WTC11 (cell line): ENCODE measurements at regions not wholly inside any gene's neighbourhood (a gene's known extent, or its start where the extent isn't known, plus 50 kb on each side); places are given as distances from the start of the nearest gene placed in this dataset.

ENCODE experiments used
- ATAC-seq: fragments of 200-7000 bp; cut with Tn5 transposase; 2 replicates; pipeline ENCODE4 v1.10.0; 2021; ENCODE audit warnings: mild to moderate bottlenecking, moderate library complexity
- CTCF ChIA-PET: fragments of 300-600 bp; sonication (Branson Sonifier 250); formaldehyde crosslinking; loops from one replicate; lab custom pipeline; 2021; ENCODE audit warnings: antibody characterized with exemption; lab: Charles Lee
- POLR2A ChIA-PET: fragments of 350-600 bp; sonication (Branson Sonifier 250); formaldehyde crosslinking; loops from one replicate; lab custom pipeline; 2021; ENCODE audit warnings: antibody characterized with exemption; lab: Charles Lee
- DNase-seq: peaks from one replicate; pipeline ENCODE4 v3.0.0; 2021; ENCODE audit warnings: low spot score
- H3K27ac Mint-ChIP-seq: 2 replicates; pipeline ENCODE4 v1.8.0; 2021; ENCODE audit warnings: mixed read lengths
- H3K27me3 Mint-ChIP-seq: 2 replicates; pipeline ENCODE4 v1.8.0; 2021; ENCODE audit warnings: low read depth, mild to moderate bottlenecking, moderate library complexity, mixed read lengths
- H3K36me3 Mint-ChIP-seq: 2 replicates; pipeline ENCODE4 v1.8.0; 2021; ENCODE audit warnings: mixed read lengths
- H3K4me1 Mint-ChIP-seq: 2 replicates; pipeline ENCODE4 v1.8.0; 2022; ENCODE audit warnings: mixed read lengths
- H3K4me3 Mint-ChIP-seq: 2 replicates; pipeline ENCODE4 v1.8.0; 2021; ENCODE audit warnings: mild to moderate bottlenecking, moderate library complexity, mixed read lengths
- H3K9me3 Mint-ChIP-seq: 2 replicates; pipeline ENCODE4 v1.8.0; 2021; ENCODE audit warnings: mixed read lengths
- EMX1 ChIP-seq: fragments of 250-450 bp; sonication (Bioruptor Pico); IDR thresholded peaks from 2 replicates; pipeline ENCODE4 v1.8.0; 2021; ENCODE audit warnings: mild to moderate bottlenecking
- ESRRA ChIP-seq: sonication (generic); formaldehyde crosslinking; IDR thresholded peaks from 2 replicates; pipeline ENCODE4 v1.8.1; 2022; ENCODE audit warnings: mild to moderate bottlenecking, missing genetic modification reagents, borderline replicate concordance
- ETV6 ChIP-seq: sonication (generic); formaldehyde crosslinking; IDR thresholded peaks from 2 replicates; pipeline ENCODE4 v1.8.1; 2022; ENCODE audit warnings: mild to moderate bottlenecking, missing genetic modification reagents
- MYBL2 ChIP-seq: sonication (generic); formaldehyde crosslinking; IDR thresholded peaks from 2 replicates; pipeline ENCODE4 v1.8.1; 2023; ENCODE audit warnings: mild to moderate bottlenecking, moderate library complexity, missing genetic modification reagents
- NFATC4 ChIP-seq: fragments of 250-450 bp; sonication (Bioruptor Pico); IDR thresholded peaks from 2 replicates; pipeline ENCODE4 v1.9.0; 2021; ENCODE audit warnings: mild to moderate bottlenecking
- NR1H2 ChIP-seq: sonication (generic); formaldehyde crosslinking; IDR thresholded peaks from 2 replicates; pipeline ENCODE4 v1.9.0; 2021; ENCODE audit warnings: mild to moderate bottlenecking, moderate library complexity, missing genetic modification reagents
- RORB ChIP-seq: fragments of 250-450 bp; sonication (Bioruptor Pico); IDR thresholded peaks from 2 replicates; pipeline ENCODE4 v1.9.0; 2021; ENCODE audit warnings: mild to moderate bottlenecking
- TEAD1 ChIP-seq: sonication (generic); formaldehyde crosslinking; IDR thresholded peaks from 2 replicates; pipeline ENCODE4 v1.8.0; 2022; ENCODE audit warnings: mild to moderate bottlenecking, missing genetic modification reagents
- ZNF121 ChIP-seq: sonication (generic); formaldehyde crosslinking; IDR thresholded peaks from 2 replicates; pipeline ENCODE4 v1.8.0; 2023; ENCODE audit warnings: missing genetic modification reagents
- ZNF138 ChIP-seq: sonication (generic); formaldehyde crosslinking; conservative IDR thresholded peaks from 2 replicates; pipeline ENCODE4 v1.8.1; 2022; ENCODE audit warnings: mild to moderate bottlenecking, moderate library complexity, missing genetic modification reagents
- ZNF416 ChIP-seq: fragments of 250-450 bp; sonication (Bioruptor Pico); IDR thresholded peaks from 2 replicates; pipeline ENCODE4 v1.9.0; 2021; ENCODE audit warnings: mild to moderate bottlenecking, inconsistent platforms
- TF ChIP-seq, protein P1 (sequence below): sonication (generic); formaldehyde crosslinking; IDR thresholded peaks from 2 replicates; pipeline ENCODE4 v1.8.0; 2022; ENCODE audit warnings: mild to moderate bottlenecking, missing genetic modification reagents
- TF ChIP-seq, protein P2 (sequence below): fragments of 250-450 bp; sonication (Bioruptor Pico); IDR thresholded peaks from 2 replicates; pipeline ENCODE4 v1.9.0; 2021; ENCODE audit warnings: mild to moderate bottlenecking
- TF ChIP-seq, protein P3 (sequence below): sonication (generic); formaldehyde crosslinking; IDR thresholded peaks from 2 replicates; pipeline ENCODE4 v1.8.0; 2023; ENCODE audit warnings: mild to moderate bottlenecking, missing genetic modification reagents
- TF ChIP-seq, protein P4 (sequence below): fragments of 250-450 bp; sonication (Bioruptor Pico); IDR thresholded peaks from 2 replicates; pipeline ENCODE4 v1.9.0; 2021; ENCODE audit warnings: mild to moderate bottlenecking
- TF ChIP-seq, protein P5 (sequence below): fragments of 250-450 bp; sonication (Bioruptor Pico); conservative IDR thresholded peaks from 2 replicates; pipeline ENCODE4 v1.9.0; 2021; ENCODE audit warnings: mild to moderate bottlenecking
- TF ChIP-seq, protein P6 (sequence below): fragments of 250-450 bp; sonication (Bioruptor Pico); IDR thresholded peaks from 2 replicates; pipeline ENCODE4 v1.9.0; 2021; ENCODE audit warnings: moderate library complexity, mild to moderate bottlenecking, inconsistent platforms, borderline replicate concordance
- TF ChIP-seq, protein P7 (sequence below): sonication (generic); formaldehyde crosslinking; IDR thresholded peaks from 2 replicates; pipeline ENCODE4 v1.8.1; 2022; ENCODE audit warnings: mild to moderate bottlenecking, missing genetic modification reagents, moderate library complexity, borderline replicate concordance

DNA sequence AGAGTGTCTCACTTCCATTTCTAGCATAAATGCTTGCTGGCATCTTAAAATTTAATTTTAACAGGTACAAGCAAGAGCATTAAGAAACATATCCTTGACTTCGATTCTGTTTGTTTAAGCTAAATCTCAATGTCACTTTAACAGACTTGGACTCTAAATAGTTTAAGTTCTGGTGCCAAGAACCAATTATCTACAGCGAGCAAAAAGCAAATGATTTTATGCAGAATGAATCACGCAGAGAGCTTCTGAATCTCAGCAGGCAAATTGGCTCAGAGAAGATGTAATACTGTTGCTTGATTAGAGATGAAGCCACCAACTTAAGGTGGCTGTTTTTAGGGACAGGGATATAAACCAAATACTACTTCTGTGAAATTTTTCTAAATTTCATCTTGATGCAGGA, 117.0 kb upstream of the PLD5 start (continued):
- TF ChIP-seq, protein P1, sequence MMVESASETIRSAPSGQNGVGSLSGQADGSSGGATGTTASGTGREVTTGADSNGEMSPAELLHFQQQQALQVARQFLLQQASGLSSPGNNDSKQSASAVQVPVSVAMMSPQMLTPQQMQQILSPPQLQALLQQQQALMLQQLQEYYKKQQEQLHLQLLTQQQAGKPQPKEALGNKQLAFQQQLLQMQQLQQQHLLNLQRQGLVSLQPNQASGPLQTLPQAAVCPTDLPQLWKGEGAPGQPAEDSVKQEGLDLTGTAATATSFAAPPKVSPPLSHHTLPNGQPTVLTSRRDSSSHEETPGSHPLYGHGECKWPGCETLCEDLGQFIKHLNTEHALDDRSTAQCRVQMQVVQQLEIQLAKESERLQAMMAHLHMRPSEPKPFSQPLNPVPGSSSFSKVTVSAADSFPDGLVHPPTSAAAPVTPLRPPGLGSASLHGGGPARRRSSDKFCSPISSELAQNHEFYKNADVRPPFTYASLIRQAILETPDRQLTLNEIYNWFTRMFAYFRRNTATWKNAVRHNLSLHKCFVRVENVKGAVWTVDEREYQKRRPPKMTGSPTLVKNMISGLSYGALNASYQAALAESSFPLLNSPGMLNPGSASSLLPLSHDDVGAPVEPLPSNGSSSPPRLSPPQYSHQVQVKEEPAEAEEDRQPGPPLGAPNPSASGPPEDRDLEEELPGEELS (CRISPR knock-in tag) = no peak
- TF ChIP-seq, protein P2, sequence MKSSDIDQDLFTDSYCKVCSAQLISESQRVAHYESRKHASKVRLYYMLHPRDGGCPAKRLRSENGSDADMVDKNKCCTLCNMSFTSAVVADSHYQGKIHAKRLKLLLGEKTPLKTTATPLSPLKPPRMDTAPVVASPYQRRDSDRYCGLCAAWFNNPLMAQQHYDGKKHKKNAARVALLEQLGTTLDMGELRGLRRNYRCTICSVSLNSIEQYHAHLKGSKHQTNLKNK (CRISPR knock-in tag) = no peak
- TF ChIP-seq, all 79 proteins: peak for 0

DNA sequence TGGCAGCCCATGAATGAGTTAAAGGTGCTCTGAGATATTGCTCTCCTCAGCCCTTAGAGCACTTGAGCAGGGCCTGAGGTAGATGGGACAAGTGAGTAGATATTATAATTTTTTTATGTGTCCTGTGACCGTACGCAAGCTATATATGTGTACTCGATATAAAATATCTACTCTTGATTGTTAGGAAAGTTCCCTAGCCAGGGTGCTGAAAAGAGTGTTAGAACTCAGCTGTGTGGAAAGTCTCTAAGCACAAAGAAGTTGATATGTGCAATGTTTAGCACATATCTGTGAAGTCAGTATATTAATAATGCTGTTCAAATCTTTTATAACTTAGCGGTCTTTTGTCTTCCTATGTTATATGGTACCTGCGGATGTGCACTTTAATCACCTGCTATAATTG, 114.6 kb upstream of the PLD5 start:
- DNase-seq (no peak), ATAC-seq (no peak)
- no peak for TF ChIP-seq ETV6 (CRISPR knock-in tag)
- TF ChIP-seq, protein P3, sequence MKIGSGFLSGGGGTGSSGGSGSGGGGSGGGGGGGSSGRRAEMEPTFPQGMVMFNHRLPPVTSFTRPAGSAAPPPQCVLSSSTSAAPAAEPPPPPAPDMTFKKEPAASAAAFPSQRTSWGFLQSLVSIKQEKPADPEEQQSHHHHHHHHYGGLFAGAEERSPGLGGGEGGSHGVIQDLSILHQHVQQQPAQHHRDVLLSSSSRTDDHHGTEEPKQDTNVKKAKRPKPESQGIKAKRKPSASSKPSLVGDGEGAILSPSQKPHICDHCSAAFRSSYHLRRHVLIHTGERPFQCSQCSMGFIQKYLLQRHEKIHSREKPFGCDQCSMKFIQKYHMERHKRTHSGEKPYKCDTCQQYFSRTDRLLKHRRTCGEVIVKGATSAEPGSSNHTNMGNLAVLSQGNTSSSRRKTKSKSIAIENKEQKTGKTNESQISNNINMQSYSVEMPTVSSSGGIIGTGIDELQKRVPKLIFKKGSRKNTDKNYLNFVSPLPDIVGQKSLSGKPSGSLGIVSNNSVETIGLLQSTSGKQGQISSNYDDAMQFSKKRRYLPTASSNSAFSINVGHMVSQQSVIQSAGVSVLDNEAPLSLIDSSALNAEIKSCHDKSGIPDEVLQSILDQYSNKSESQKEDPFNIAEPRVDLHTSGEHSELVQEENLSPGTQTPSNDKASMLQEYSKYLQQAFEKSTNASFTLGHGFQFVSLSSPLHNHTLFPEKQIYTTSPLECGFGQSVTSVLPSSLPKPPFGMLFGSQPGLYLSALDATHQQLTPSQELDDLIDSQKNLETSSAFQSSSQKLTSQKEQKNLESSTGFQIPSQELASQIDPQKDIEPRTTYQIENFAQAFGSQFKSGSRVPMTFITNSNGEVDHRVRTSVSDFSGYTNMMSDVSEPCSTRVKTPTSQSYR = no peak
- POLR2A ChIA-PET = no interaction called here
- Mint-ChIP-seq H3K27me3 (no peaks in the 10 kb centered on the region), H3K27ac (no peak overlapping the region), H3K4me1 (peaks cover 8% of the 10 kb centered on the region; the same call in 1 of the 2 replicates), H3K4me3 (no peak overlapping the region), H3K9me3 (no peaks in the 10 kb centered on the region; the same call in 1 of the 2 replicates), H3K36me3 (no peaks in the 10 kb centered on the region)
- CTCF ChIA-PET = no interaction called here

DNA sequence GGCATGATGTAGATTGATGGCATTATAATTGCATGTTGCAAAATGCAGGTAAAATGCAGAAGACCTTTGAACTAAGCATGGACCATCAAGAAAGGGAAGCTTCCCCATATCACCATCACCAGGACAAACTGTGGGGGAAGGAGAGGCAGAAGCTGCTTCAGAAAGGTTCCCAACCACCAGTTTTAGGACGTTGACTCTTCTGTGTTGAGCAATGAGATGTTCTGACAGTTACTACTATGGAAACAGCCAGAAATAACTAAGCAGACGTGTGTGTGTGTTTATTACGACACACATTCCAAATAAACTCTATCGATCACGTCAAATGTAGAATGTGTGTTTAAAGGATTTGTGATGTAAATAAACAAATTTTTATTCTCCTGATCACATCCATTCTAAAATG, 110.2 kb upstream of the PLD5 start:
- H3K4me3 Mint-ChIP-seq = no peak overlapping the region
- CTCF ChIA-PET = interaction anchor here (1.7 kb wide), 1 partner anchor 17 kb away, joined by 7 read pairs; no protein-coding TSS in a partner anchor

DNA sequence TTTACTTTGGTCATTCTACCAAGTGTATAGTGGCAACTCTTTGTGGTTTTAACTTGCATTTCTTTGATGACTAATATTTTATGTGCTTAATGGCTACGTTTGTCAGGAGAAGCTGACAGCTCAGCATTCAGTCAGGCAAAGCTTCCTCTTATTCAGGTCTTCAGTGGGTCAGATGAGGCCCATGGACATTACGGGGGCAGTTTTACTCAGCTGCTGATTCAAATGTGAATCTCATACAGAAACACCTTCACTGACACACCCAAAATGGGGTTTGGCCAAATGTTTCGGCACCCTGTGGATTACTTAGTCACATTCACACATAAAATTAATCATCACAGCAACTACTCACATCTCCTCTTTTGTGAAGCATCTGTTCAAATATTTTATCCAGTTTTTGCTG, 104.9 kb upstream of the PLD5 start:
- ATAC-seq (no peak), DNase-seq (no peak)
- Mint-ChIP-seq H3K4me3 (no peak overlapping the region), H3K9me3 (peaks cover 16% of the 10 kb centered on the region), H3K27ac (no peak overlapping the region), H3K36me3 (no peaks in the 10 kb centered on the region), H3K4me1 (no peaks in the 10 kb centered on the region), H3K27me3 (no peaks in the 10 kb centered on the region)
- POLR2A ChIA-PET = no interaction called here
- CTCF ChIA-PET = no interaction called here
- TF ChIP-seq ZNF138 (CRISPR knock-in tag) (no peak), RORB (no peak), NR1H2 (no peak), ZNF416 (CRISPR knock-in tag) (no peak), EMX1 (CRISPR knock-in tag) (no peak)
- TF ChIP-seq, protein P4, sequence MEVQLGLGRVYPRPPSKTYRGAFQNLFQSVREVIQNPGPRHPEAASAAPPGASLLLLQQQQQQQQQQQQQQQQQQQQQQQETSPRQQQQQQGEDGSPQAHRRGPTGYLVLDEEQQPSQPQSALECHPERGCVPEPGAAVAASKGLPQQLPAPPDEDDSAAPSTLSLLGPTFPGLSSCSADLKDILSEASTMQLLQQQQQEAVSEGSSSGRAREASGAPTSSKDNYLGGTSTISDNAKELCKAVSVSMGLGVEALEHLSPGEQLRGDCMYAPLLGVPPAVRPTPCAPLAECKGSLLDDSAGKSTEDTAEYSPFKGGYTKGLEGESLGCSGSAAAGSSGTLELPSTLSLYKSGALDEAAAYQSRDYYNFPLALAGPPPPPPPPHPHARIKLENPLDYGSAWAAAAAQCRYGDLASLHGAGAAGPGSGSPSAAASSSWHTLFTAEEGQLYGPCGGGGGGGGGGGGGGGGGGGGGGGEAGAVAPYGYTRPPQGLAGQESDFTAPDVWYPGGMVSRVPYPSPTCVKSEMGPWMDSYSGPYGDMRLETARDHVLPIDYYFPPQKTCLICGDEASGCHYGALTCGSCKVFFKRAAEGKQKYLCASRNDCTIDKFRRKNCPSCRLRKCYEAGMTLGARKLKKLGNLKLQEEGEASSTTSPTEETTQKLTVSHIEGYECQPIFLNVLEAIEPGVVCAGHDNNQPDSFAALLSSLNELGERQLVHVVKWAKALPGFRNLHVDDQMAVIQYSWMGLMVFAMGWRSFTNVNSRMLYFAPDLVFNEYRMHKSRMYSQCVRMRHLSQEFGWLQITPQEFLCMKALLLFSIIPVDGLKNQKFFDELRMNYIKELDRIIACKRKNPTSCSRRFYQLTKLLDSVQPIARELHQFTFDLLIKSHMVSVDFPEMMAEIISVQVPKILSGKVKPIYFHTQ = no peak
- TF ChIP-seq, protein P5, sequence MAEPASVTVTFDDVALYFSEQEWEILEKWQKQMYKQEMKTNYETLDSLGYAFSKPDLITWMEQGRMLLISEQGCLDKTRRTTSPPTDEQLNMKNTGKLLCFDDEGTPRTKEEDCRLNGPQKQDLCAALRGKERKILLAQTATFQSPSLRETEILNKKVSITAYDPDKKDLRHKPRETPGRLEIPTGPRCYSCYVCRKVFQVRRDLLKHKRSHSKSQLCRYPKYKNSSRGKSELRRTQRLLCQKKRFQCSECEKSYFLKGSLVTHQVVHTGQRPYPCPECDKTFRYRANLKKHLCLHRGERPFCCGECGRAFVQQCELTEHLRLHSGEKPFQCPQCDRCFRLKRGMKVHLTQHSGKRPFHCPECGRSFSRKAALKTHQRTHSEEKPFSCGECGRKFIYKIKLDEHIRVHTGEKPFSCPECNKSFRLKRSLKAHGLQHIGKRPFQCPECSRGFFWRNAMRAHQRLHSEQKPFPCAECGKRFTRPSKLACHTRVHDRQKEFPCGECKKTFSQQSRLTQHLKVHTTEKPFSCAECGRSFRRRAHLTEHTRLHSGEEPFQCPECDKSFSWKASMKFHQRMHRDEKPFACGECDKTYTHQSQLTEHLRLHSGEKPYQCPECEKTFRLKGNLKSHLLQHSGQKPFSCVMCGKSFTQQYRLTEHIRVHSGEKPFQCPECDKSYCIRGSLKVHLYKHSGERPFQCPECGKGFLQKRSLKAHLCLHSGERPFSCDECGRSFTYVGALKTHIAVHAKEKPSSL (CRISPR knock-in tag) = no peak
- TF ChIP-seq, protein P6, sequence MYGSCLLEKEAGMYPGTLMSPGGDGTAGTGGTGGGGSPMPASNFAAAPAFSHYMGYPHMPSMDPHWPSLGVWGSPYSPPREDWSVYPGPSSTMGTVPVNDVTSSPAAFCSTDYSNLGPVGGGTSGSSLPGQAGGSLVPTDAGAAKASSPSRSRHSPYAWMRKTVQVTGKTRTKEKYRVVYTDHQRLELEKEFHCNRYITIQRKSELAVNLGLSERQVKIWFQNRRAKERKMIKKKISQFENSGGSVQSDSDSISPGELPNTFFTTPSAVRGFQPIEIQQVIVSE (CRISPR knock-in tag) = no peak

More for the DNA sequence above, 110.2 kb upstream of the PLD5 start:
- H3K27ac Mint-ChIP-seq = no peak overlapping the region
- H3K27me3 Mint-ChIP-seq = no peaks in the 10 kb centered on the region
- H3K9me3 Mint-ChIP-seq = no peaks in the 10 kb centered on the region; the same call in 1 of the 2 replicates
- peaks cover 8% of the 10 kb centered on the region; the same call in 1 of the 2 replicates for H3K4me1 Mint-ChIP-seq
- POLR2A ChIA-PET = no interaction called here
- H3K36me3 Mint-ChIP-seq = no peaks in the 10 kb centered on the region
- ATAC-seq = no peak
- no peak for TF ChIP-seq ESRRA (CRISPR knock-in tag)
- no peak for TF ChIP-seq TEAD1
- TF ChIP-seq ZNF121 (CRISPR knock-in tag) = no peak
- no peak for TF ChIP-seq NFATC4 (CRISPR knock-in tag)
- TF ChIP-seq, protein P7, sequence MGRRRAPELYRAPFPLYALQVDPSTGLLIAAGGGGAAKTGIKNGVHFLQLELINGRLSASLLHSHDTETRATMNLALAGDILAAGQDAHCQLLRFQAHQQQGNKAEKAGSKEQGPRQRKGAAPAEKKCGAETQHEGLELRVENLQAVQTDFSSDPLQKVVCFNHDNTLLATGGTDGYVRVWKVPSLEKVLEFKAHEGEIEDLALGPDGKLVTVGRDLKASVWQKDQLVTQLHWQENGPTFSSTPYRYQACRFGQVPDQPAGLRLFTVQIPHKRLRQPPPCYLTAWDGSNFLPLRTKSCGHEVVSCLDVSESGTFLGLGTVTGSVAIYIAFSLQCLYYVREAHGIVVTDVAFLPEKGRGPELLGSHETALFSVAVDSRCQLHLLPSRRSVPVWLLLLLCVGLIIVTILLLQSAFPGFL (CRISPR knock-in tag) = no peak
- no peak for TF ChIP-seq RORB
- TF ChIP-seq MYBL2 (CRISPR knock-in tag) = no peak
- no peak for DNase-seq
